GM10266 (cell line): ENCODE measurements at regions not wholly inside any gene's neighbourhood (a gene's known extent, or its start where the extent isn't known, plus 50 kb on each side); places are given as distances from the start of the nearest gene placed in this dataset.

Experiments
- DNase-seq: peaks from one replicate; pipeline ENCODE4 v3.0.0; 2012; ENCODE audit errors: extremely low spot score
- CTCF ChIP-seq: IDR thresholded peaks from 2 replicates; pipeline ENCODE4 v1.5.1; 2012; ENCODE audit warnings: mild to moderate bottlenecking, low read depth; ENCODE audit not compliant: control insufficient read depth, insufficient read depth; ENCODE audit errors: missing control alignments

GRCh38 chr6:51268666-51269065 is 450.0 kb downstream of the TFAP2B start:
- no peak for DNase-seq
- TF ChIP-seq CTCF = no peak

- DNase-seq = no peak
- TF ChIP-seq CTCF = no peak
Observed at GRCh38 chr6:51269876-51270275, 451.2 kb downstream of the TFAP2B start.

GRCh38 chr6:51271615-51272014 is 452.9 kb downstream of the TFAP2B start:
- TF ChIP-seq CTCF = no peak
- no peak for DNase-seq

GRCh38 chr6:51273228-51273961 is 454.7 kb downstream of the TFAP2B start:
- TF ChIP-seq CTCF = no peak
- DNase-seq = no peak

- DNase-seq = no peak
- TF ChIP-seq CTCF = no peak
Observed at GRCh38 chr6:51277474-51277873, 458.8 kb downstream of the TFAP2B start.

GRCh38 chr6:51282026-51282425 is 463.4 kb downstream of the TFAP2B start:
- no peak for TF ChIP-seq CTCF
- no peak for DNase-seq

GRCh38 chr6:51283723-51284355 is 465.2 kb downstream of the TFAP2B start:
- DNase-seq = no peak
- no peak for TF ChIP-seq CTCF
